ENCODE measurements at regions not wholly inside any gene's neighbourhood (a gene's known extent, or its start where the extent isn't known, plus 50 kb on each side); places are given as distances from the start of the nearest gene placed in this dataset.
A peak's percentile ranks its signal among the peaks of the same experiment; 100 is the strongest.

DNA sequence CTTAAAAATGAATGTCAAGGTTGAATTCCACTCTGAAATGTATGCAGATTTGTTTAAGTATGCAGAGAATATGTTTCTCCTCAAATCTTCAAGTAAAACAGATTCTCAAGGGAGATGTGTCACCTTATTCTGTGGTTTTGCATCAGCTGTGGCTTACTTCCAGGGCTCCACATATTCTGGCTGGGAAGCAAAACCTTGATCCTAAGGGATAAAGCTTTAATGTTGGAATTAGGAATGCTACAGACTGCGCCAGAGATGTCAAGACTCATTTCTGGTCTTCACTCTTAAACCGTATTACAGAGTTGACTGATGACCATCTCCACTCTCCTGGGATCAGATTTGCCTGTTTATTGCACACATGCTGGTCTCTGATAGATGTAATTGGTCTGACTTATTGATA, 143.9 kb upstream of the DIPK2B start:
- Histone ChIP-seq H3K9ac (replicated peaks; ENCODE audit: extremely low read depth, insufficient read depth, low read length) (no peak overlapping the region), H3K4me2 (ENCODE audit: insufficient read depth, low read length) (no peak overlapping the region), H3K9me1 (replicated peaks; ENCODE audit: control insufficient read depth, extremely low read depth, insufficient read depth, low read length) (no peaks in the 10 kb centered on the region), H3K4me1 (ENCODE audit: control insufficient read depth, extremely low read depth, insufficient read depth, low read length) (no peaks in the 10 kb centered on the region), H2AFZ (ENCODE audit: low read depth, low read length) (no peak overlapping the region), H3K9me3 (replicated peaks; ENCODE audit: control insufficient read depth, insufficient read depth, low read length) (no peaks in the 10 kb centered on the region), H3K36me3 (ENCODE audit: control insufficient read depth in 2 of 2, extremely low read depth in 1 of 2, insufficient read depth in 2 of 2, low read length in 2 of 2) (no peaks in the 10 kb centered on the region), H3K27ac (ENCODE audit: insufficient read depth, low read depth, low read length) (no peak overlapping the region), H3K79me2 (ENCODE audit: control insufficient read depth, insufficient read depth, low read length) (no peaks in the 10 kb centered on the region), H3K4me3 (replicated peaks in 1 of 3; ENCODE audit: insufficient read depth in 1 of 3, low read depth in 1 of 3, low read length in 3 of 3) (no peak overlapping the region), H3K27me3 (ENCODE audit: control insufficient read depth in 2 of 2, insufficient read depth in 2 of 2, low read length in 2 of 2) (no peaks in the 10 kb centered on the region), H4K20me1 (replicated peaks; ENCODE audit: control insufficient read depth, extremely low read depth, insufficient read depth, low read length) (no peaks in the 10 kb centered on the region)
- FAIRE-seq (no peak), DNase-seq (ENCODE audit: low read depth, low spot score) (no peak)
- CTCF ChIA-PET: no interaction called here
- intact Hi-C loops (cut with micrococcal nuclease) (no loop called here), dilution Hi-C loops (cut with MboI; ENCODE audit: extremely low pct_ligation_motif_present, low sequenced_read_pairs) (no loop called here)
- TF ChIP-seq POLR2A (IDR thresholded peaks at IDR 0.05; ENCODE audit: low read depth, low read length) (no peak), EZH2 (IDR thresholded peaks at IDR 0.05; ENCODE audit: borderline replicate concordance, low read depth, low read length, severe bottlenecking) (no peak)
- POLR2A ChIA-PET: no interaction called here
- no TSS peak for BruUV-seq (replicated peaks)

DNA sequence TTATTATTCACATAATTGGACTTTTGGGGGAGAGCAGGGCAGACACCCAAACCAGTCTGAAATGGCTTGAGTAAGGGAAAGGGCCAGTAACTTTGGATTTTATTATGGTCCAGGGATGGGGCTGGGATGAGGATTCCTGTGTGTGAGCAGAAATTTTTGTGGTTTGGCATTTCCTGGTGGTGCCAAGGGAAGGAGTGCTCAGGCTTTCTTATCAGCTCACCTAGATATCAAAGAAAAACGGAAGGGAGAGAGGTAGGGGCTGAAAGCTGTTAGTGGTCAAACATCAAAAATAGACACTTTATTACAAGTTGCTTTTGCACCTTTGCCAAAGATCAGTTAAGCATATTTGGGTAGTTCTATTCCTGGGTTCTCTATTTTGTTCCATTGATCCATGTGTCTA, 128.5 kb upstream of the DIPK2B start:
- H3K79me2 ChIP-seq (ENCODE audit: control insufficient read depth, insufficient read depth, low read length): no peaks in the 10 kb centered on the region
- H4K20me1 ChIP-seq (replicated peaks; ENCODE audit: control insufficient read depth, extremely low read depth, insufficient read depth, low read length): no peaks in the 10 kb centered on the region
- no peak overlapping the region for H3K4me2 ChIP-seq (ENCODE audit: insufficient read depth, low read length)
- POLR2A ChIA-PET: no interaction called here
- intact Hi-C loops (cut with micrococcal nuclease) (loop anchor here (10.0 kb wide), 1 partner anchor 516 kb away; no protein-coding TSS in a partner anchor), dilution Hi-C loops (cut with MboI; ENCODE audit: extremely low pct_ligation_motif_present, low sequenced_read_pairs) (no loop called here)
- no peaks in the 10 kb centered on the region for H3K36me3 ChIP-seq (ENCODE audit: control insufficient read depth in 2 of 2, extremely low read depth in 1 of 2, insufficient read depth in 2 of 2, low read length in 2 of 2)
- H2AFZ ChIP-seq (ENCODE audit: low read depth, low read length): no peak overlapping the region
- H3K27me3 ChIP-seq (ENCODE audit: control insufficient read depth in 2 of 2, insufficient read depth in 2 of 2, low read length in 2 of 2): no peaks in the 10 kb centered on the region
- H3K27ac ChIP-seq (ENCODE audit: insufficient read depth, low read depth, low read length): no peak overlapping the region
- no peaks in the 10 kb centered on the region for H3K9me1 ChIP-seq (replicated peaks; ENCODE audit: control insufficient read depth, extremely low read depth, insufficient read depth, low read length)
- no peak for TF ChIP-seq EZH2 (IDR thresholded peaks at IDR 0.05; ENCODE audit: borderline replicate concordance, low read depth, low read length, severe bottlenecking)
- TF ChIP-seq, protein P1, sequence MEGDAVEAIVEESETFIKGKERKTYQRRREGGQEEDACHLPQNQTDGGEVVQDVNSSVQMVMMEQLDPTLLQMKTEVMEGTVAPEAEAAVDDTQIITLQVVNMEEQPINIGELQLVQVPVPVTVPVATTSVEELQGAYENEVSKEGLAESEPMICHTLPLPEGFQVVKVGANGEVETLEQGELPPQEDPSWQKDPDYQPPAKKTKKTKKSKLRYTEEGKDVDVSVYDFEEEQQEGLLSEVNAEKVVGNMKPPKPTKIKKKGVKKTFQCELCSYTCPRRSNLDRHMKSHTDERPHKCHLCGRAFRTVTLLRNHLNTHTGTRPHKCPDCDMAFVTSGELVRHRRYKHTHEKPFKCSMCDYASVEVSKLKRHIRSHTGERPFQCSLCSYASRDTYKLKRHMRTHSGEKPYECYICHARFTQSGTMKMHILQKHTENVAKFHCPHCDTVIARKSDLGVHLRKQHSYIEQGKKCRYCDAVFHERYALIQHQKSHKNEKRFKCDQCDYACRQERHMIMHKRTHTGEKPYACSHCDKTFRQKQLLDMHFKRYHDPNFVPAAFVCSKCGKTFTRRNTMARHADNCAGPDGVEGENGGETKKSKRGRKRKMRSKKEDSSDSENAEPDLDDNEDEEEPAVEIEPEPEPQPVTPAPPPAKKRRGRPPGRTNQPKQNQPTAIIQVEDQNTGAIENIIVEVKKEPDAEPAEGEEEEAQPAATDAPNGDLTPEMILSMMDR (IDR thresholded peaks at IDR 0.05; ENCODE audit: extremely low read depth in 1 of 2, insufficient read depth in 1 of 2, low read depth in 1 of 2, low read length in 2 of 2): no peak
- no peak for TF ChIP-seq MYC (IDR thresholded peaks at IDR 0.05; ENCODE audit: low read depth, low read length)
- no peak for TF ChIP-seq POLR2A (IDR thresholded peaks at IDR 0.05; ENCODE audit: low read depth, low read length)
- no peak for TF ChIP-seq GATA2 (IDR thresholded peaks at IDR 0.05; ENCODE audit: insufficient read depth, insufficient read length, low read depth, low read length)
- TF ChIP-seq, protein P2, sequence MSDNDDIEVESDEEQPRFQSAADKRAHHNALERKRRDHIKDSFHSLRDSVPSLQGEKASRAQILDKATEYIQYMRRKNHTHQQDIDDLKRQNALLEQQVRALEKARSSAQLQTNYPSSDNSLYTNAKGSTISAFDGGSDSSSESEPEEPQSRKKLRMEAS (IDR thresholded peaks at IDR 0.05; ENCODE audit: insufficient read depth, insufficient read length): no peak
- no peak for TF ChIP-seq POLR2AphosphoS5 (IDR thresholded peaks at IDR 0.05; ENCODE audit: insufficient read depth, low read depth, low read length)
- no peak for TF ChIP-seq FOS (IDR thresholded peaks at IDR 0.05; ENCODE audit: borderline replicate concordance, insufficient read depth, low read length)
- TF ChIP-seq JUN (IDR thresholded peaks at IDR 0.05; ENCODE audit: borderline replicate concordance, insufficient read depth, insufficient read length, low read depth): no peak
- no peak for DNase-seq (ENCODE audit: low read depth, low spot score)
- no peaks in the 10 kb centered on the region for H3K4me1 ChIP-seq (ENCODE audit: control insufficient read depth, extremely low read depth, insufficient read depth, low read length)
- no peak overlapping the region for H3K4me3 ChIP-seq (replicated peaks in 1 of 3; ENCODE audit: insufficient read depth in 1 of 3, low read depth in 1 of 3, low read length in 3 of 3)
- H3K9ac ChIP-seq (replicated peaks; ENCODE audit: extremely low read depth, insufficient read depth, low read length): no peak overlapping the region
- peak; percentile 40 for FAIRE-seq
- BruUV-seq (replicated peaks): no TSS peak
- CTCF ChIA-PET: no interaction called here
- H3K9me3 ChIP-seq (replicated peaks; ENCODE audit: control insufficient read depth, insufficient read depth, low read length): no peaks in the 10 kb centered on the region
